ENCODE measurements at regions not wholly inside any gene's neighbourhood (a gene's known extent, or its start where the extent isn't known, plus 50 kb on each side); places are given as distances from the start of the nearest gene placed in this dataset.

- TF ChIP-seq CTCF (IDR thresholded peaks at IDR 0.05 in 2 of 3, conservative IDR thresholded peaks at IDR 0.05 in 1 of 3; ENCODE audit: borderline replicate concordance in 1 of 3, insufficient read depth in 1 of 3, low read depth in 2 of 3, low read length in 2 of 3) (peak; percentile 8 to 55 (median 50); a peak in 4 of 6 replicates), RAD21 (IDR thresholded peaks at IDR 0.05; ENCODE audit: low read depth) (0 out of 2 replicates have a peak, but pooled peaks have one; percentile 26), JUND (IDR thresholded peaks at IDR 0.05) (no peak)
- Histone ChIP-seq H3K9ac (ENCODE audit: low read length) (no peak overlapping the region), H3K79me2 (ENCODE audit: insufficient read depth, low read length) (no peaks in the 10 kb centered on the region), H4K20me1 (ENCODE audit: insufficient read depth) (no peaks in the 10 kb centered on the region), H3K4me2 (ENCODE audit: low read length) (no peak overlapping the region), H3K36me3 (ENCODE audit: control insufficient read depth in 1 of 2, insufficient read depth in 2 of 2, low read length in 2 of 2) (no peaks in the 10 kb centered on the region), H3K9me2 (ENCODE audit: insufficient read depth) (no peaks in the 10 kb centered on the region), H3K9me3 (ENCODE audit: control insufficient read depth in 1 of 2, insufficient read depth in 1 of 2, low read depth in 1 of 2, low read length in 2 of 2) (no peaks in the 10 kb centered on the region), H3K4me3 (replicated peaks in 1 of 2; ENCODE audit: low read depth in 1 of 2, low read length in 2 of 2) (no peak overlapping the region), H2AFZ (ENCODE audit: low read depth, low read length, poor library complexity, severe bottlenecking) (no peak overlapping the region), H3K4me1 (ENCODE audit: control insufficient read depth in 1 of 2, insufficient read depth in 2 of 2, low read length in 2 of 2) (no peaks in the 10 kb centered on the region), H3K27me3 (ENCODE audit: insufficient read depth, low read length) (peaks cover 35% of the 10 kb centered on the region), H3K27ac (ENCODE audit: low read depth, low read length) (no peak overlapping the region)
- ChIA-PET POLR2A (no interaction called here), RAD21 (ENCODE audit: low non-redundant PET in 1 of 2, low total read pairs in 2 of 2, uncharacterized antibody in 2 of 2, unreplicated experiment in 2 of 2) (no interaction called here), CTCF (no interaction called here)
- DNase-seq (ENCODE audit: low read depth, low spot score) = no peak
- intact Hi-C loops (cut with micrococcal nuclease) = no loop called here
- peak; percentile 49 for ATAC-seq
- no TSS peak for BruUV-seq (replicated peaks)
Measured at GRCh38 chr9:90726215-90726614, 75.4 kb upstream of the SYK start.

GRCh38 chr9:90724880-90725279 lies 76.7 kb upstream of the SYK start:
- no peak for DNase-seq (ENCODE audit: low read depth, low spot score)
- RAD21 ChIA-PET (ENCODE audit: low non-redundant PET in 1 of 2, low total read pairs in 2 of 2, uncharacterized antibody in 2 of 2, unreplicated experiment in 2 of 2) = no interaction called here
- H3K9me2 ChIP-seq (ENCODE audit: insufficient read depth) = no peaks in the 10 kb centered on the region
- H3K4me1 ChIP-seq (ENCODE audit: control insufficient read depth in 1 of 2, insufficient read depth in 2 of 2, low read length in 2 of 2) = no peaks in the 10 kb centered on the region
- TF ChIP-seq MAX (IDR thresholded peaks at IDR 0.05) (no peak), EGR1 (IDR thresholded peaks at IDR 0.05; ENCODE audit: low read depth) (no peak), JUND (IDR thresholded peaks at IDR 0.05) (no peak), SIN3A (IDR thresholded peaks at IDR 0.05; ENCODE audit: low read depth) (no peak), FOSL1 (IDR thresholded peaks at IDR 0.05; ENCODE audit: low read depth) (no peak), SRF (IDR thresholded peaks at IDR 0.05; ENCODE audit: low read depth) (no peak), ATF3 (IDR thresholded peaks at IDR 0.05) (no peak), POLR2A (IDR thresholded peaks at IDR 0.05; ENCODE audit: borderline replicate concordance, extremely low read depth, insufficient read depth, insufficient read length) (no peak), ZBTB33 (IDR thresholded peaks at IDR 0.05; ENCODE audit: extremely low read depth, insufficient replicate concordance, low read length) (no peak), POLR2AphosphoS5 (IDR thresholded peaks at IDR 0.05; ENCODE audit: low read depth, low read length) (no peak)
- no peaks in the 10 kb centered on the region for H3K79me2 ChIP-seq (ENCODE audit: insufficient read depth, low read length)
- H3K9ac ChIP-seq (ENCODE audit: low read length) = no peak overlapping the region
- BruUV-seq (replicated peaks) = no TSS peak
- no peak for ATAC-seq
- POLR2A ChIA-PET = no interaction called here
- H2AFZ ChIP-seq (ENCODE audit: low read depth, low read length, poor library complexity, severe bottlenecking) = no peak overlapping the region
- H4K20me1 ChIP-seq (ENCODE audit: insufficient read depth) = no peaks in the 10 kb centered on the region
- CTCF ChIA-PET = no interaction called here
- H3K36me3 ChIP-seq (ENCODE audit: control insufficient read depth in 1 of 2, insufficient read depth in 2 of 2, low read length in 2 of 2) = no peaks in the 10 kb centered on the region
- no peak overlapping the region for H3K27ac ChIP-seq (ENCODE audit: low read depth, low read length)
- no peak overlapping the region for H3K4me3 ChIP-seq (replicated peaks in 1 of 2; ENCODE audit: low read depth in 1 of 2, low read length in 2 of 2)
- peaks cover 39% of the 10 kb centered on the region for H3K27me3 ChIP-seq (ENCODE audit: insufficient read depth, low read length)
- H3K4me2 ChIP-seq (ENCODE audit: low read length) = no peak overlapping the region
- intact Hi-C loops (cut with micrococcal nuclease) = no loop called here
- no peaks in the 10 kb centered on the region for H3K9me3 ChIP-seq (ENCODE audit: control insufficient read depth in 1 of 2, insufficient read depth in 1 of 2, low read depth in 1 of 2, low read length in 2 of 2)

All from HCT116 (cell line).